Suppressor macrophage treated with lipopolysaccharide for 4 hours (primary cell): ENCODE measurements at regions not wholly inside any gene's neighbourhood (a gene's known extent, or its start where the extent isn't known, plus 50 kb on each side); places are given as distances from the start of the nearest gene placed in this dataset.
"Not testable (repeated sequence)": the region's sequence is repeated elsewhere in the genome, so short reads cannot be mapped to it uniquely, and the experiment has no call there.

Experiments
- DNase-seq: peaks from one replicate; pipeline ENCODE4 v3.0.0-alpha.2; 2020

DNA sequence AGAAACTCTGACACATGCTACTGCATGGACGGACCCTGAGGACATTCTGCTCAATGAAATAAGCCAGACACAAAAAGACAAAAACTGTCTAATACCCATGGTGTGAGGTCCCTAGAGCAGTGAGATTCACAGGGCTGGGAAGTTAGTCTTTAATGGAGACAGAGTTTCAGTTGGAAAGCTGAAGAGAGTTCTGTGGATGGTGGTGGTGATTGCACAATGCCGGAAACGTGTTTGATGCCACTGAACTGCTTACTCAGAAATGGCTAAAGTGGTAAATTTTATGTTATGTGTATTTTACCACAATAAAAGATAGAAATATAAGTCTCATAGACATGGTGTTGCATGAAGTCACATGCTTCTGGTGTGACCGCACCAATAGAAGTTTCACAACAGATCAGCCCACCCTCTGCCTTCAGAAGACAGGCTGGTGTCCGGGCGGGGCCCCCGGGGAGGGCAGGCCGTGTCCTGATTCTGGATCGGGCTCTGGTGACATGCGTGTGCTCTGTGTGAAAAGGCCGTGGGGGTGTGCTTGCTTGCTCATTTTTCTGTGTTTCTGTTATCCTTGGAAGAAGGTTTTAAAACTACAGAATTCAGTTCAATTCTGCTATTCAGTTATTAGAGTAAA, 108.5 kb upstream of the ZNF469 start:
- DNase-seq = peak; percentile 54

DNA sequence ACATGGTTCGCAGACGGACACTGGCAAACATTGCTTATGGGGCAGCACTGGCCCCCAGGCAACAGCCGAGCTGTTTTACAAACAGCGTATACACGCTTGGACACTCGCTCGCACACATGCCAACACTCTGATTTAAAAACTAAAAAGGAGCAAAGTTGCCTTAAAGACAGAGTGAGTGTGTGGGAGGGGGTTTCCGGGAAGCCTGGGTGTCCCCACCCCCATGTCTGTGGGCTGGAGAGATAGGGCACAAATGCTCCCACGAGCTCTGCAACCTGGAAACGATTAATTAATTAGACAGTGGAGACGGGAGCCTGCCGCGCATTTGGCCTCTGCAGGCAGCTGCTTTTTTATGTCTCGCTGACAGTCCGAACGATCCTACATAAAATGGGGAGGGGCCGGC, 107.9 kb upstream of the ZNF469 start:
- DNase-seq = no peak

DNA sequence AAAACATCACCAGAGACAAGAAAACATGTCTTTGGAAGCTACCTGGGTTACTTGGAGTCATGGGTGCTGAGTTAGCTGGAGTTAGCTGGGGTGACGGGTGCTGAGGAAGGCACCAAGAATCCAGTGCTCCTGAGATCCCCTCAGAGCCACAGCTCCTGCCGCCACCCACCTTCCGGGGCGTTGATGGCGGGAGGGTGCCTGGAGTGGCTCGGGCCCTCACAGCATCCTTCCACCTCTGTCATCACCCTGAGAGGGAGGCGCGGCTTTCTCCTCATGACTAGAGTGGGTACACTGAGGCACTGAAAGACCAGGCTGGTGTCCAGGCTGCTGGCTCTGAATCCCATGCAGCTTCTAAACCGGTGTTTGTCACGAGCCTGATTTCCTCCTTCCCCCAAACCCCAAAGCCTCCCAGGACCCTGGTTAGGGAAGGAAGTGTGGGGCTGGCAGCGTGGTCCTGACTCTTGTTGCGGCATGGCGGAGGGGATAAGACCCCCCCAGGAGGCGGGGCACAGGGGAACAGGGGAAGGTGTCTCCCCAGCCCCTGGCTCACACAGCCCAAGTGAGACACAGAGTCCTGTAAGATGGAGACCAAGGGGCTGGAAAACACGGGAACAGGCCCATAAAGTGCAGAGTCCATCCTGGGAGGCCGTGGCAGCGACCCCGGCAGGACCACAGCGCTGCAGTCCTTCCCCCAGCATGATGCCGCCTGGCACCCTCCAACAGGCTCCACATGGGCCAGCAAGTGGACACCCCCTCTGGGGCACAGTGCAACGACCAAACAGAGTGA, 107.2 kb upstream of the ZNF469 start:
- not testable (repeated sequence) for DNase-seq

DNA sequence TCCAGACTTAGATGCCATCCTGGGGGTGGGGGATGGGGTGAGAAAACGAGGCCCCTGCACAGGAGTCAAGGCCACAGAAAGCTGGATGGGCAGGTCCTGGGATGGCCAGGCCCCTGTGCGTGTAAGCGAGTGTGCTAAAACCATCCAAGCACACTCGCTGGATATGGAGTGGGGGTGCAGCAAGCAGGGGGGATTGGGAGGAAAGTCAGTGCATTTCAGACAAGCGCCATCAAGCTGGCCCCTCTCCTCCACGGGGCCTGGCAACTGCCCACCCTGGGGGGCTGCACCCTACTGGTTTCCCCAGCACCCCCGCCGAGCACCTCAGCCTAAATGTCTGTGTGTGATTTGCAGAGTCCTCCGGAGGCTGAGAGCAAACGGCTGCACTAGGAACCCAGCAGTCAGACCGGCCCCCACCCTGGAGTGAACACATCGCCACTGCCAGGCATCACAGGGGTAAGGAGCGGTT, 106.6 kb upstream of the ZNF469 start:
- DNase-seq = not testable (repeated sequence)

DNA sequence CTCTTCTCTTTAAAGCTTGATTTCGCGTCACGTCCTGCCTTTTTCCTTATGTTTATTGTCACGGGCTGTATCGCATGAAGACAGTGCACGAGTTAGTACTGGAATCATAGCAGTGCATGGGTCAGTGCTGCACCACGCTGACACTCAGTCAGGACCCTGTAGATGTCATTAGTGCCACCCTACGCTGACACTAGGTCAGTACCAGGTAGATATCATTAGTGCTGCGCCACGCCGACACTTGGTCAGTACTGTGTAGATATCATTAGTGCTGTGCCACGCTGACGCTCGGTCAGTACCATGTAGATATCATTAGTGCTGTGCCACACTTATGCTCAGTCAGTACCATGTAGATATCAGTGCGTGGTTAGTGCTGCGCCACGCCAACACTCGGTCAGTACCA, 106.2 kb upstream of the ZNF469 start:
- DNase-seq = no peak

DNA sequence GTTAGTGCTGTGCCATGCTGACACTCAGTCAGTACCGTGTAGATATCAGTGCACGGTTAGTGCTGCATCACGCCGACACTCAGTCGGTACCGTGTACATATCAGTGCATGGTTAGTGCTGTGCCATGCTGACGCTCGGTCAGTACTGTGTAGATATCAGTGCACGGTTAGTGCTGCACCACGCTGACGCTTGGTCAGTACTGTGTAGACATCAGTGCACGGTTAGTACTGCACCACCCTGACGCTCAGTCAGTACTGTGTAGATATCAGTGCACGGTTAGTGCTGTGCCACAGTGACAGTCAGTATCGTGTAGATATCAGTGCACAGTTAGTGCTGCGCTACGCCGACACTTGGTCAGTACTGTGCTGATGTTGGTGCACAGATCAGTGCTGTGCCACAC, 102.8 kb upstream of the ZNF469 start:
- no peak for DNase-seq

DNA sequence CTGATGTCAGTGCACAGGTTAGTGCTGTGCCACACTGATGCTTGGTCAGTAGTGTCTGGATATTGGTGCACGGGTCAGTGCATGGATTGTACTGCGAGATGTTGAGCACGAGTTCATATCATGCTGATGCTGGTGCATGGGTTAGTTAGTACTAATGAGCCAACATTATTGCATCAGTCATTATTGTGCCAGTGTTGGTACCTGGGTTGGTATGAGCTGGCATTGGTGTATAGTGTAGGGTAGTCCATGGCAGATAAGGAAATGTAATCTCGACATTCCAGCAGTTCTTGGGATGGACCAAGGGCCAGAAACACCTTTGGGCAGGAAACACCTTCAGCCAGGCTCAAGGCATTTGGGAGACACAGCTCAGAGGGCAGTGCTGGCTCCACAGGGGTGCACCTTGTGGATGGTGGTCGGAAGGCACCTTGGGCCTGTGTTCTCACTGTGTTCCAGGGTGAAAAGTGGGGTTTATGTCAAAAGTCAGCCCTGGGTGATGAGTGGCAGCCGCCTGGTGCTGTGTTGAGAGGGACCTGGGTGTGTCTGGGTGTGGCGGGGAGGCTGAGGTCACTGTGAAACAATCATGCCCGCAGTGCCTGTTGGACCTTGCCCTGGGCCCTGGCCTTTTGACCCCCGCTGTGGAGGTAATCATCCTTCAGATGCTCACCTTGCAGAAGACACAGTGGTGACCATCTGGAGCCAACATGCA, 100.7 kb upstream of the ZNF469 start:
- DNase-seq = no peak

DNA sequence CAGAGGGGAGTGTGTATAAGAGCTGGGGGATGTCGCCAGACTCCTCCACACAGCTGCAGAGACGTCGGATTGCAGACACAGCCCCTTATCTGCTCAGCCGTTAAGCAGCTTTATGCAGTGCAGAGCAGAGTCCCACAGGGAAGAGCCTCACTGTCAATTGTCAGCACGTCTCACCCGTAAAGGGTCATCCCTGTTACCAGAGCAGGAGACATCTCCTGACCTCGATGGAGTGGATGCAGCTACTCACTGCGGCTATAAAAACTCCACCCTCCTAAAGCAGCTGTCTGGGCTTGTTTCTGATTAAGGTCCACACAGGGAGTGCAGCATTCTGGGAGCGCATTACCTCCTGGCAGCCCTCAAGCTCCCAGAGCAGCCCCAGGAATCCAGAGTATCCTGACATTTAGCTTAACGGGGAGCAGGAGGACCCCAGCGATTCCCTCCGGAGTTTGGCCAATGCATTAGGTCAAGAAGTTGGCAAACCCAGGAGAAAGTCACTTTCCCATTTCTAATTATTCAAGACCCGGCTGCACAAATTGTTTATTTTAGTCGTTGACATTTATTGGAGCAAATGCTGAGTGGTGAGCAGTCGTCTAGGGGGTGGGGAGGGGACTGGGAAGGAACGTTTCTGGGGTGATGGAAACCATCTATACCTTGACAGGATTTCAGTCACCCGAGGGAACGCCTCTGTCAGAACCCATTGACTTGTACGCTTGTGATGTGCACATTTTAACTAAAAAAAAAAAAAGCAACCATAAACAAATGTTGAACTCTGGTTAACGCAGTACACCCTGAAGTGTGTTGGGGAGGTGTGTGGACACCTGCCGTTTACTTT, 100.0 kb upstream of the ZNF469 start:
- no peak for DNase-seq

DNA sequence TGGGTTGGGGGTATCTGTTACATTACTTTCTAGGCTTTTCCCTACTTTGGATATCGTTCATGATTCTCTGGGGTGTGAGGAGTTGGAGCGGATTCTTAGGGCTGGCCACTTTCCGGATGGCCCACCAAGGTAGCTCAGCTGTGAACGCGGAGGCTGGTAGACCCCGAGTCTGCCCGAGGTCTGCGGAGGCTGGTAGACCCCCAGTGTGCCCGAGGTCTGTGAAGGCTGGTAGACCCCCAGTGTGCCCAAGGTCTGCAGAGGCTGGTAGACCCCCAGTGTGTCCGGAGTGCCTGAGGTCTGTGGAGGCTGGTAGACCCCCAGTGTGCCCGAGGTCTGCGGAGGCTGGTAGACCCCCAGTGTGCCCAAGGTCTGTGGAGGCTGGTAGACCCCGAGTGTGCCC, 99.2 kb upstream of the ZNF469 start:
- no peak for DNase-seq

DNA sequence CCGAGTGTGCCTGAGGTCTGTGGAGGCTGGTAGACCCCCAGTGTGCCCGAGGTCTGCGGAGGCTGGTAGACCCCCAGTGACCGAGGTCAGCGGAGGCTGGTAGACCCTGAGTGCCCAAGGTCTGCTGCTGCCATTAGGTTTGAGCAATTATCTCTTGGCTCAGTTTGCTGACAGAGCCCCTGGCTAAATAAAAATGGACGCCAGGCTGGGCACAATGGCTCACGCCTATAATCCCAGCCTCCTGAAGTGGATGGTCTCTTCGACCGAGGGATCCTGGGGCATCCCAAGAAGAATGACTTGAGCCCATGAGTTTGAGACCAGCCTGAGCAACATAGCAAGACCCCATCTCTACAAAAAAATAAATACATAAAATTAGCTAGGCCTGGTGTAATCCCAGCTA, 98.7 kb upstream of the ZNF469 start:
- no peak for DNase-seq

DNA sequence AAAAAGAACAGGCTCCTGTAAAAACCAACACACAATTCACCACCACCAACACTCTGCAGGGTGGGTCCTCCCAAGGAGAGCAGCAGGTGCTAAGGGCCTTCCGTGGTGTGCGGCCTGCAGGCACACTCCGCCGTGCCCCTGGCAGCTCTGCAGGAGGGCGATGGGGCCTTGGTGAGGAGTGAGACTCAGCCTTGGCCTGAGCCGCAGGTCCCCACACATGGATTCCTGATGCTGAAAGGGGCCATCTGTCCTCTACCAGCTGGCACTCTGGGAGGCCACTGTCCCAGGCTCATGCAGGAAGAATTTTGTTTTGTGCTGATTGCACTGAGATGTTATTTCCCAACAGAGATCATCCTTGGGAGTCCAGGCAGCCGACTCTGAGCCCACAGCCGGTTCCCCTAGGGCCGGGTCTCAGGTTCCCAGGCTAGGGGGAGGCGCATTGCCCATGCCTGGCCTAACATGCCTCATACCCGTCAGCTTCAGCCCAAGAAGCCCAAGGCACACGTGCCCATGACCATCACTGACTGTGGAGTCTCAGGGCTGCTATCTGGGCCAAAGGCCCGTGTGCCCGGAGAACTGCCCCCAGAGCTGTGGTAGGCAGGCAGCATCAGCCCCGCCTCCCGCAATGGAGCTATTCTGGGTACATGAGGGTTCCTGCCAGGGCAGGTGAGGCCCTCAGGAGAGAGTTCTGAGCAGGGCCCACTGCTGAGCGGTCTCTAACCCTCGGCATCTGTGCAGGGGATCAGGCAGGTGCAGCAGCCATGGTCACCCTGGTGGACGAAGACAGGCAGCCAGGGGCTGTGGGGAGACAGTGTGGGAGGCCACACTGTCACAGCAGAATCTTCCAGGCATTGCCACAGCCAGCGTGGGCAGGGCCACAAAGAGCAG, 97.9 kb upstream of the ZNF469 start:
- no peak for DNase-seq

DNA sequence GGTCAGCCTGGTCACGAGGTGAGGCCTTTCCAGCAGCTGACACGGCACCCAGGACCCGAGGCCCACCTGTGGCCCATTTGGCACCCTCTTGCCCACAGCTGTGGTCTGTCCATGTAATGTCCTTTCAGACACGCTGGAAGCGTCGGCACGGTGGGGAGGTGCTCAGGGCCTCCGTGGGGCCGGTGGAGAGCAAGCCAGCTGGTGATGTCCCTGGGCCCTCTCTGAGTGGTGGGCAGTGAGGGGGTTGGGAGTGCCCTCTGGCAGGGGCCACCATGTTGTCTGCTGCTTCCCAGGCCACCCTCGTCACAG, 97.3 kb upstream of the ZNF469 start:
- no peak for DNase-seq

DNA sequence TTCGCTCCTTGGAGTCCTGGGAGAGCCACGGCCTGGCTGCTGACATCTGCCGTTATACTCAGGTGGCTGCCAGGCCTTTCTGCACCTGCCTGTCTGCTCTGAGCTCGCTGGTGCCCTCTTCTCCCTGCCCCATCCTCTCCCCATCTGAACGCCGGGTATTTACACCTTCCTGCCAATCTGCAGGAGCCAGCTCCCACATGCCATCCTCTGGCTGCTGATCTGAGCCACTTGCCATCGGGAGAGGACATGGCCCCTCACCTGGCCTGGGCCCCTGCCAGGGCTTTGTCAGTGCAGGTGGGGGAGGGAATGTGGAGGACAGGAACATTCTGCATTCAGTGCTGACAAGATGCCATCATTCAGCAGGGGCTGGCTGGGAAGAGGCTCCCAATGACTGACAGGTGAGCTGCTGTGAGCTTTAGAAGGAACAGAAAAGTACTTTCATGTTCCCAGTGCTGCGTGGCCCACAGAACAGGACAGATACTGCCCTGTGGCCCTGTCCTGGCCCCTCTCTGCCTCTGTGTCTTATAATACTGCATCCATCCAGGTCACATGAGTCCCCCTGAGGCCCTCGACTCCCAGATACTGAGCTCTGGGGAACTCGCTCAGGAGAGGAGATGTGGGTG, 96.3 kb upstream of the ZNF469 start:
- no peak for DNase-seq

DNA sequence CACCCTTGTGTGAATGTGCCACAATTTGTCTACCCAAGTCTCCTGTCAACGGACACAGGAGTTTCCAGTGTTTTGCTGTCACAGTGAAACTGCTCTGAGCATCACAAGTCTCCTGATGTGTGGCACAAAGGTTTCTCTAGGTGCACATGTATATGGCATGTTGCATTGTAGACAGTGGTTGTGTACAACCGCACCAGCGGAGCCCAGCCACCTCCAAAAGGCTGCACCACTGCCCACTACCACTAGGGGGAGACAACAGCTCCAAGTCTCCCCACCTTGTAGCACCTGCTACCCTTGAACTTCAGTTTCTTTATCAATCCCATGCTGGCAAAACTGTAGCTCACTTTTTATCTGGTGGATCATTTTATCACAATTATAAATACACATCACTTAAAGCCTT, 95.5 kb upstream of the ZNF469 start:
- DNase-seq = no peak

DNA sequence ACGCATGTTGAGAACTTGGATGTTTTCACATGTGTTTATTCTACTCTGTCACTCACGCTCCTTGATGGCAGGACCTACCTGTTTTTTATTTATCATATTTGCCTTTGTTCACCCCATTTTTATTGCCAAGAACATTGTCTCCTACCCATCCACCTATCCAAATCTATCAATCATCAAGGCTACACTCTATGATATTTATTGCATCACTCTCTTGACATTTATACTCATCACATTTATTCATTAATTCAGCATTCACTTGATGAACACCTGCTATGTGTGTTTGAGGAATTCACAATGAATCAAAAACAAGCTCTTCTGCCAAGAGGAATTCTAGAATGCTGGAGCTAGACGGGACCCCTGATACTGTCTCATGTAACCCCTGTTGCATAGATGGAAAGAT, 94.5 kb upstream of the ZNF469 start:
- no peak for DNase-seq

DNA sequence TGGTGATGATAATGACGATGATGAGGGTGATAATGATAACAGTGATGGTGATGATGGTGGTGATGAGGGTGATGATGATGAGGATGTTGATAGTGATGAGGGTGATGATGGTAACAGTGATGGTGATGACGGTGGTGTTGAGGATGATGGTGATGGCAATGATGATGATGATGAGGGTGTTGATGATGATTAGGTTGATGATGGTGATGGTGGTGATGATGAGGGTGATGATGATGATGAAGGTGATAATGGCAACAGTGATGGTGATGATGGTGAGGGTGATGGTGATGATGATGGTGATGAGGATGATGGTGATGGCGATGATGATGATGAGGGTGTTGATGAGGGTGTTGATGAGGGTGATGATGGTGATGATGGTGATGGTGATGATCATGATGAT, 93.8 kb upstream of the ZNF469 start:
- no peak for DNase-seq

DNA sequence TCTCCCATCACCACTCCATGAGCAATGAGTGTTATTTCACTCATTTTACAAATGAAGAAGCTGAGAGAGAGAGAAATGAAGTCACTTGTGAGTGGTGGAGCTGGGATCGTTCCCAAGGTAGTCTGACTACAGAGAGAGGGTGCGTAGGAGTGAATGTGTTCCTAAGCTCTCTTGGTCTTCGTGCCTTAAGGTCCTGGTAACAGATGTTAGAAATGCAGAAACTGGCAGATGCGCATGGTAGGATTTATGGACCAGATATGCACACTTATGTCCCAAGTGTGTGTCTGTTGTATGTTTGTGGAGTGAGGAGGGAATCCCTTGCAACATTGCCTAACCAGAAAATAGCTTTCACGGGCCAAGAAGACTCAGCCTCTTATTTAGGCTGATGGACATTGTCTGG, 93.2 kb upstream of the ZNF469 start:
- no peak for DNase-seq

DNA sequence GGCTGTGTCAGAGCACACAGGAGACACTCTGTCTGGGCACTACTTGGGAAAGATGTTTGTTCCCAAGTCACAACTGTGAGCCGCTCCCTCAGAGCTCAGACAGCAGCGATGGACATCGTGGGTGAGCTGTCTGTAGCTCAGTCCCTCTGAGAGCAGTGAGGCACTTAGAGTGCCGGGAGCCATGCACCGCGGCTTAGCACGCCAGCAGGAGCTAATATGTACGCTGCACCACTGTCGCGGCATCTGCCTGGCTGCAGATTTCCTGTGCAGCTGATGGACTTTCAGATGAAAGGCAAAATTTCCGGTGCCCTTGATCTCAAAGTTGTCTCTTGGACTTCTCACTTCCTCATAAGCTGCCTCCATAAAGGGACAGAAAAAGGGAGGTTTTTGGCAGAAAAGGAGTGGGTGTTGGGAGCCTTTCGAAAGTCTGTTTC, 92.8 kb upstream of the ZNF469 start:
- DNase-seq = peak; percentile 48

DNA sequence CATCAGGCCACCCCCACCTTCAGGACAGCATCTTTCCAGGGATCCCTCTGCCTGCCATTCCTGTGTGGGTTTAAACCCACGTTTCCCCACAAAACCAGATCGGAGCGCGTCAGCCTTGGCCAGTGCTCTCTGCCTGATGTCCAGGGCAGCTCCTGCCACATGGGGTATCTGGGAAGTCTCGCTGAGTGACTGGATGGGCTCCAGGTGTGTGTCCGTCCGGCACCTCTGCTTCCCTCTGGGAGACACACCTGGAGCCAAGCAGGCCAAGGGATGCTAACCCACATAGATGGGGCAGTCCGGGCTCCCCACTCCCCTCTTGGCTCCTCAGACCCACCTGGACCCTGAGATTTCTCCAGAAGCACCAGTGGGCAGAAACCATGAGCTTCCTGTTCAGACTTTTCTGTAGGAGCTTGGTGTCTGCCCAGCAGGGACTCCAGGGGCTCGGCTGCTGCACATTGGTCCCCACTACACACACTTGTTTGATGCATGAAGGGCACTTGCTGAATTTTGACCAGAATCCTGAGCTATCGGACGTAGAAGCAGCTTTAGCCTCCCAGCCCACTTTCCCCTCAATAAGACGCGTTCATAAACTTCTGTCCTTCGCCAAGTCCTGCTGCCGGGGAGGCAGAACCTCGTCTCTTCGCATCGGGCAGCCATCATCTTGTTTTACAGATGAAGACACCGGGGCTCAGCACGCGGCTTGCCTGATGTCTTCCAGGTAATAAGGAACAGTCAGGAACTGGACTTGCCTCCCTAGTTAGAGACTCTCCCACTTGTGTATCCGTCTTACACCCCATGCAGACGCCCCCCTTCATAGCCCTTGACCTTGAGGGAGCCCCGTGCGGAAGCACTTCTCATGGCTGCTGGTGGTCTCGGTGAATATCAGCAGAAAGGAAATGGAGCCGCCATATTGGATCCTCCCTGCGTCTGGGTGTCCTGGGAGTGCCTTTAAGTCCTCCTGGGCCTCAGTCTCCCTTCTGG, 91.6 kb upstream of the ZNF469 start:
- no peak for DNase-seq
